GM12878 (cell line): ENCODE measurements at regions not wholly inside any gene's neighbourhood (a gene's known extent, or its start where the extent isn't known, plus 50 kb on each side); places are given as distances from the start of the nearest gene placed in this dataset.

Experiments
- ATAC-seq: fragments of 200-7000 bp; cut with Tn5 transposase; 3 replicates; pipeline ENCODE4 v1.9.1; 2020; ENCODE audit warnings: mild to moderate bottlenecking, moderate library complexity
- BruUV-seq: library from RNA; stranded (reverse); fragments of 400-500 nt; replicated peaks from 2 replicates; lab custom pipeline; 2021; lab: Mats Ljungman, UMichigan
- CTCF ChIA-PET: fragments of 300-600 bp; sonication (Branson Sonifier 250); formaldehyde crosslinking; extraction: SDS; loops from one replicate; lab custom pipeline; 2021; ENCODE audit warnings: inconsistent platforms; lab: Yijun Ruan, JAX
- POLR2A ChIA-PET: fragments of 350-600 bp; formaldehyde crosslinking; extraction: SDS; loops from one replicate; lab custom pipeline; 2021; ENCODE audit warnings: inconsistent platforms; lab: Charles Lee
- RAD21 ChIA-PET: fragments of 300-600 bp; sonication (Branson Sonifier 250); formaldehyde crosslinking; loops from one replicate; lab custom pipeline; 2023; ENCODE audit warnings: antibody characterized with exemption; ENCODE audit not compliant: unreplicated experiment; lab: Charles Lee
- SMC1A ChIA-PET: fragments of 300-600 bp; sonication (Branson Sonifier 250); formaldehyde crosslinking; loops from one replicate; lab custom pipeline; 2023; ENCODE audit not compliant: unreplicated experiment, uncharacterized antibody; lab: Charles Lee
- DNase-seq: peaks from one replicate; pipeline ENCODE4 v3.0.0-alpha.2; 2011; ENCODE audit warnings: low read depth, low spot score
- FAIRE-seq: peaks from 3 replicates; lab custom pipeline; 2011; peaks lifted over from hg19 to GRCh38; lab: Jason Lieb, UNC
- H2AFZ ChIP-seq: 2 replicates; pipeline ENCODE4 v1.6.0; 2011; ENCODE audit warnings: low read depth, low read length, control low read depth; ENCODE audit not compliant: control insufficient read depth
- H3K27ac ChIP-seq: 2 replicates; pipeline ENCODE4 v1.5.1; 2011; ENCODE audit warnings: control low read depth; ENCODE audit not compliant: control insufficient read depth, insufficient read depth
- H3K27me3 ChIP-seq, 2 experiments: replicated peaks in 1 of 2; 2 replicates each; pipeline versions ENCODE4 v1.6.0 to v1.6.1; 2011; ENCODE audit warnings: low read length in 1 of 2; ENCODE audit not compliant: control insufficient read depth in 2 of 2, insufficient read depth in 2 of 2
- H3K36me3 ChIP-seq, 2 experiments: 2 replicates each; pipeline ENCODE4 v1.5.1; 2011; ENCODE audit warnings: low read length in 1 of 2; ENCODE audit not compliant: control insufficient read depth in 2 of 2, insufficient read depth in 2 of 2
- H3K4me1 ChIP-seq: 2 replicates; pipeline ENCODE4 v1.6.1; 2011; ENCODE audit warnings: mild to moderate bottlenecking, low read length, moderate library complexity, mixed read lengths; ENCODE audit not compliant: control insufficient read depth, insufficient read depth
- H3K4me2 ChIP-seq: 2 replicates; pipeline ENCODE4 v1.6.0; 2011; ENCODE audit warnings: control low read depth; ENCODE audit not compliant: control insufficient read depth, insufficient read depth
- H3K4me3 ChIP-seq: fragments of 200-600 bp; sonication (generic); 2 replicates; pipeline ENCODE4 v1.5.1; 2016
- H3K79me2 ChIP-seq: 2 replicates; pipeline ENCODE4 v1.6.0; 2011; ENCODE audit warnings: low read length; ENCODE audit not compliant: control insufficient read depth, insufficient read depth
- H3K9ac ChIP-seq: 2 replicates; pipeline ENCODE4 v1.8.0; 2011; ENCODE audit warnings: low read length, control low read depth, mixed read lengths; ENCODE audit not compliant: control insufficient read depth, insufficient read depth
- H3K9me3 ChIP-seq: replicated peaks from 3 replicates; pipeline ENCODE4 v1.5.1; 2011; ENCODE audit warnings: mild to moderate bottlenecking, low read length; ENCODE audit not compliant: control insufficient read depth, insufficient read depth
- H4K20me1 ChIP-seq: 2 replicates; pipeline ENCODE4 v1.6.0; 2011; ENCODE audit not compliant: control insufficient read depth, insufficient read depth
- BMI1 ChIP-seq: fragments of 450-650 bp; IDR thresholded peaks from 2 replicates; pipeline ENCODE4 v1.6.1; 2016; ENCODE audit warnings: mild to moderate bottlenecking, moderate library complexity, borderline replicate concordance
- CBFB ChIP-seq: IDR thresholded peaks from 2 replicates; pipeline ENCODE4 v1.6.1; 2016; ENCODE audit warnings: antibody characterized with exemption, low read depth
- CREB1 ChIP-seq: IDR thresholded peaks from 2 replicates; pipeline ENCODE4 v1.6.1; 2012; ENCODE audit warnings: low read depth, mild to moderate bottlenecking, inconsistent platforms
- EED ChIP-seq: sonication (generic); IDR thresholded peaks from 2 replicates; pipeline ENCODE4 v1.6.1; 2016; ENCODE audit warnings: antibody characterized with exemption, low read depth
- IKZF1 ChIP-seq: fragments of 450-650 bp; conservative IDR thresholded peaks from 2 replicates; pipeline ENCODE4 v1.6.1; 2017; ENCODE audit warnings: antibody characterized with exemption, mild to moderate bottlenecking
- MEF2B ChIP-seq: fragments of 450-650 bp; IDR thresholded peaks from 2 replicates; pipeline ENCODE4 v1.6.1; 2018; ENCODE audit warnings: mild to moderate bottlenecking, moderate library complexity; ENCODE audit not compliant: partially characterized antibody, poor library complexity, severe bottlenecking
- MYC ChIP-seq: IDR thresholded peaks from 2 replicates; pipeline ENCODE4 v1.6.1; 2011; ENCODE audit warnings: mild to moderate bottlenecking, low read length, moderate library complexity, inconsistent platforms; ENCODE audit not compliant: insufficient read depth, insufficient replicate concordance, insufficient read length, severe bottlenecking
- NBN ChIP-seq: fragments of 450-650 bp; IDR thresholded peaks from 2 replicates; pipeline ENCODE4 v1.6.1; 2016
- PAX8 ChIP-seq: fragments of 450-650 bp; IDR thresholded peaks from 2 replicates; pipeline ENCODE4 v1.6.1; 2017; ENCODE audit warnings: mild to moderate bottlenecking, moderate library complexity
- SREBF1 ChIP-seq: IDR thresholded peaks from 2 replicates; pipeline ENCODE4 v1.6.1; 2012; ENCODE audit warnings: mild to moderate bottlenecking, low read length
- WGBS: methylation state at CpG from one replicate; pipeline ENCODE4 v1.1.6; 2016; ENCODE audit warnings: low lambda C conversion rate; ENCODE audit not compliant: insufficient replicate concordance, insufficient coverage; ENCODE audit errors: missing lambda C conversion rate; 5-methylcytosine and 5-hydroxymethylcytosine counted together
- in situ Hi-C: fragments of 300-500 bp; cut with MboI; formaldehyde crosslinking; loops from 9 replicates; pipeline ENCODE4 v1.14.3; 2018; ENCODE audit warnings: mixed read lengths
- intact Hi-C: fragments of 100-400 bp; cut with micrococcal nuclease; formaldehyde crosslinking; loops from one replicate; pipeline ENCODE4 v1.14.2; 2022; ENCODE audit not compliant: unreplicated experiment
- TF ChIP-seq, protein P1 (sequence below): fragments of 450-650 bp; IDR thresholded peaks from 2 replicates; pipeline ENCODE4 v1.6.1; 2016; ENCODE audit warnings: mild to moderate bottlenecking
- TF ChIP-seq, protein P2 (sequence below): IDR thresholded peaks from 2 replicates; pipeline ENCODE4 v1.6.1; 2012; ENCODE audit warnings: low read depth, low read length, improper control_type of control experiment
- TF ChIP-seq, protein P3 (sequence below): IDR thresholded peaks from 2 replicates; pipeline ENCODE4 v1.6.1; 2012; ENCODE audit warnings: low read depth, low read length, improper control_type of control experiment
- TF ChIP-seq, protein P4 (sequence below): fragments of 450-650 bp; IDR thresholded peaks from 2 replicates; pipeline ENCODE4 v1.6.1; 2016; ENCODE audit warnings: mild to moderate bottlenecking
- TF ChIP-seq, protein P5 (sequence below): fragments of 450-650 bp; formaldehyde crosslinking; IDR thresholded peaks from 2 replicates; pipeline ENCODE4 v1.4.0; 2022; ENCODE audit warnings: mild to moderate bottlenecking, moderate library complexity

DNA sequence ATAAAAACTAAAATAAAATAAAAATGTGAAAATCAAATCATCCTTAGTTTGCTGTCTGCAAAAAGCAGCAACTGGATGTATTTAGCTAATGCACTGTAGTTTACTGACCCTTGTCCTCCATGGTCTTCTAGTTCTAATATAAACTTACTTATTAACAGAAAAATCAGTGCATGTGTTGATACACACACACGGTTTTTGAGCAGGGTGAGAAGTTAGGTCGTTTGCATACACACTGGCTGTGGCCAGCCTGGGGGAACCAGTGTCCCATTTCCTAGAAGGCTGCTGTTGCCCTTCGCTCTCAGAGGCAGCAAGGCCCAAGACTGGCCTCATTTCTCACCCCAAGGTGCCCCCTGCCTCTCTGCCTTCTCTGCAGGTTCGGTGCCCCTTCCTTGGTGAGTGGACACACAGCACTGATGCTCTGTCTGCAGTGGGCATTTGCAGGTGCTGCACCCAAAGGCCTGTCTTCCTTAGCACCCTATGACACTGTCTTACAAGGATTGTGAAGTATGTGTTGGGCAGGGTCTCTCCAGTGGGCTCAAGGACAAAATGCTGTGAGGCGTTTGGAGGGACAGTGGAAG is 168.5 kb downstream of the SCP2D1 start:
- Histone ChIP-seq H3K4me2 (no peak overlapping the region), H3K4me1 (no peaks in the 10 kb centered on the region), H3K4me3 (no peak overlapping the region), H2AFZ (no peak overlapping the region), H3K79me2 (no peaks in the 10 kb centered on the region), H3K27me3 (no peaks in the 10 kb centered on the region), H3K9me3 (no peaks in the 10 kb centered on the region), H4K20me1 (no peaks in the 10 kb centered on the region), H3K9ac (no peak overlapping the region), H3K36me3 (no peaks in the 10 kb centered on the region), H3K27ac (no peak overlapping the region)
- ChIA-PET RAD21 (interaction anchor here (1.0 kb wide), 1 partner anchor 89 kb away, joined by 3 read pairs; no protein-coding TSS in a partner anchor), CTCF (interaction anchor here (0.7 kb wide), 1 partner anchor 18 kb away, joined by 3 read pairs; no protein-coding TSS in a partner anchor), SMC1A (no interaction called here), POLR2A (no interaction called here)
- intact Hi-C loops (no loop called here), in situ Hi-C loops (no loop called here)
- 0% methylated on average over 5 of the region's 5 CpGs for WGBS
- no TSS peak for BruUV-seq
- DNase-seq (no peak), FAIRE-seq (no peak), ATAC-seq (no peak)
- TF ChIP-seq CBFB, result no peak
- TF ChIP-seq, protein P1, sequence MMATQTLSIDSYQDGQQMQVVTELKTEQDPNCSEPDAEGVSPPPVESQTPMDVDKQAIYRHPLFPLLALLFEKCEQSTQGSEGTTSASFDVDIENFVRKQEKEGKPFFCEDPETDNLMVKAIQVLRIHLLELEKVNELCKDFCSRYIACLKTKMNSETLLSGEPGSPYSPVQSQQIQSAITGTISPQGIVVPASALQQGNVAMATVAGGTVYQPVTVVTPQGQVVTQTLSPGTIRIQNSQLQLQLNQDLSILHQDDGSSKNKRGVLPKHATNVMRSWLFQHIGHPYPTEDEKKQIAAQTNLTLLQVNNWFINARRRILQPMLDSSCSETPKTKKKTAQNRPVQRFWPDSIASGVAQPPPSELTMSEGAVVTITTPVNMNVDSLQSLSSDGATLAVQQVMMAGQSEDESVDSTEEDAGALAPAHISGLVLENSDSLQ, result no peak
- TF ChIP-seq, protein P2, sequence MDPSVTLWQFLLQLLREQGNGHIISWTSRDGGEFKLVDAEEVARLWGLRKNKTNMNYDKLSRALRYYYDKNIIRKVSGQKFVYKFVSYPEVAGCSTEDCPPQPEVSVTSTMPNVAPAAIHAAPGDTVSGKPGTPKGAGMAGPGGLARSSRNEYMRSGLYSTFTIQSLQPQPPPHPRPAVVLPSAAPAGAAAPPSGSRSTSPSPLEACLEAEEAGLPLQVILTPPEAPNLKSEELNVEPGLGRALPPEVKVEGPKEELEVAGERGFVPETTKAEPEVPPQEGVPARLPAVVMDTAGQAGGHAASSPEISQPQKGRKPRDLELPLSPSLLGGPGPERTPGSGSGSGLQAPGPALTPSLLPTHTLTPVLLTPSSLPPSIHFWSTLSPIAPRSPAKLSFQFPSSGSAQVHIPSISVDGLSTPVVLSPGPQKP, result no peak
- TF ChIP-seq EED, result no peak
- TF ChIP-seq, protein P3, sequence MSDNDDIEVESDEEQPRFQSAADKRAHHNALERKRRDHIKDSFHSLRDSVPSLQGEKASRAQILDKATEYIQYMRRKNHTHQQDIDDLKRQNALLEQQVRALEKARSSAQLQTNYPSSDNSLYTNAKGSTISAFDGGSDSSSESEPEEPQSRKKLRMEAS, result no peak
- no peak for TF ChIP-seq MEF2B
- no peak for TF ChIP-seq IKZF1
- no peak for TF ChIP-seq NBN
- no peak for TF ChIP-seq SREBF1
- TF ChIP-seq MYC, result no peak
- TF ChIP-seq, protein P4, sequence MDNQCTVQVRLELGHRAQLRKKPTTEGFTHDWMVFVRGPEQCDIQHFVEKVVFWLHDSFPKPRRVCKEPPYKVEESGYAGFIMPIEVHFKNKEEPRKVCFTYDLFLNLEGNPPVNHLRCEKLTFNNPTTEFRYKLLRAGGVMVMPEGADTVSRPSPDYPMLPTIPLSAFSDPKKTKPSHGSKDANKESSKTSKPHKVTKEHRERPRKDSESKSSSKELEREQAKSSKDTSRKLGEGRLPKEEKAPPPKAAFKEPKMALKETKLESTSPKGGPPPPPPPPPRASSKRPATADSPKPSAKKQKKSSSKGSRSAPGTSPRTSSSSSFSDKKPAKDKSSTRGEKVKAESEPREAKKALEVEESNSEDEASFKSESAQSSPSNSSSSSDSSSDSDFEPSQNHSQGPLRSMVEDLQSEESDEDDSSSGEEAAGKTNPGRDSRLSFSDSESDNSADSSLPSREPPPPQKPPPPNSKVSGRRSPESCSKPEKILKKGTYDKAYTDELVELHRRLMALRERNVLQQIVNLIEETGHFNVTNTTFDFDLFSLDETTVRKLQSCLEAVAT, result no peak
- no peak for TF ChIP-seq PAX8
- TF ChIP-seq, protein P5, sequence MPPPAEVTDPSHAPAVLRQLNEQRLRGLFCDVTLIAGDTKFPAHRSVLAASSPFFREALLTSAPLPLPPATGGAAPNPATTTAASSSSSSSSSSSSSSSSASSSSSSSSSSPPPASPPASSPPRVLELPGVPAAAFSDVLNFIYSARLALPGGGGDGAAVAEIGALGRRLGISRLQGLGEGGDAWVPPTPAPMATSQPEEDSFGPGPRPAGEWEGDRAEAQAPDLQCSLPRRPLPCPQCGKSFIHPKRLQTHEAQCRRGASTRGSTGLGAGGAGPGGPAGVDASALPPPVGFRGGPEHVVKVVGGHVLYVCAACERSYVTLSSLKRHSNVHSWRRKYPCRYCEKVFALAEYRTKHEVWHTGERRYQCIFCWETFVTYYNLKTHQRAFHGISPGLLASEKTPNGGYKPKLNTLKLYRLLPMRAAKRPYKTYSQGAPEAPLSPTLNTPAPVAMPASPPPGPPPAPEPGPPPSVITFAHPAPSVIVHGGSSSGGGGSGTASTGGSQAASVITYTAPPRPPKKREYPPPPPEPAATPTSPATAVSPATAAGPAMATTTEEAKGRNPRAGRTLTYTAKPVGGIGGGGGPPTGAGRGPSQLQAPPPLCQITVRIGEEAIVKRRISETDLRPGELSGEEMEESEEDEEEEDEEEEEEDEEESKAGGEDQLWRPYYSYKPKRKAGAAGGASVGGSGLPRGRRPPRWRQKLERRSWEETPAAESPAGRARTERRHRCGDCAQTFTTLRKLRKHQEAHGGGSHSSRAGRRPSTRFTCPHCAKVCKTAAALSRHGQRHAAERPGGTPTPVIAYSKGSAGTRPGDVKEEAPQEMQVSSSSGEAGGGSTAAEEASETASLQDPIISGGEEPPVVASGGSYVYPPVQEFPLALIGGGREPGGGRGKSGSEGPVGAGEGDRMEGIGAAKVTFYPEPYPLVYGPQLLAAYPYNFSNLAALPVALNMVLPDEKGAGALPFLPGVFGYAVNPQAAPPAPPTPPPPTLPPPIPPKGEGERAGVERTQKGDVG (CRISPR knock-in tag), result no peak
- no peak for TF ChIP-seq BMI1
- no peak for TF ChIP-seq CREB1
